NCI-H1694 (cell line): ENCODE measurements at regions not wholly inside any gene's neighbourhood (a gene's known extent, or its start where the extent isn't known, plus 50 kb on each side); places are given as distances from the start of the nearest gene placed in this dataset.
"Not testable (repeated sequence)": the region's sequence is repeated elsewhere in the genome, so short reads cannot be mapped to it uniquely, and the experiment has no call there.

Source experiments
- DNase-seq: peaks from one replicate; lab custom pipeline; 2025; lab: John Stamatoyannopoulos, UW

- no peak for DNase-seq
These were observed 162.5 kb upstream of the RAB6C start for GRCh38 chr2:129816813-129817574.

- DNase-seq: no peak
These were observed 159.6 kb upstream of the RAB6C start for GRCh38 chr2:129819855-129820254.

GRCh38 chr2:129820908-129821307 is 158.6 kb upstream of the RAB6C start:
- no peak for DNase-seq

GRCh38 chr2:129821445-129821844 is 158.0 kb upstream of the RAB6C start:
- no peak for DNase-seq

- no peak for DNase-seq
These were observed 156.4 kb upstream of the RAB6C start for GRCh38 chr2:129823044-129823443.

- no peak for DNase-seq
These were observed 152.0 kb upstream of the RAB6C start for GRCh38 chr2:129827311-129828090.

- no peak for DNase-seq
These were observed 150.7 kb upstream of the RAB6C start for GRCh38 chr2:129828792-129829191.

- DNase-seq: no peak
These were observed 149.9 kb upstream of the RAB6C start for GRCh38 chr2:129829588-129829987.

- no peak for DNase-seq
These were observed 148.4 kb upstream of the RAB6C start for GRCh38 chr2:129831018-129831417.

GRCh38 chr2:129833465-129833864 is 146.0 kb upstream of the RAB6C start:
- not testable (repeated sequence) for DNase-seq

GRCh38 chr2:129847043-129847442 is 132.4 kb upstream of the RAB6C start:
- no peak for DNase-seq

- peak; percentile 90 for DNase-seq
These were observed 129.8 kb upstream of the RAB6C start for GRCh38 chr2:129849559-129850160.

- no peak for DNase-seq
These were observed 122.3 kb upstream of the RAB6C start for GRCh38 chr2:129857200-129857599.

GRCh38 chr2:129859175-129859574 is 120.3 kb upstream of the RAB6C start:
- DNase-seq: no peak

GRCh38 chr2:129860088-129860487 is 119.4 kb upstream of the RAB6C start:
- DNase-seq: no peak

- DNase-seq: no peak
These were observed 117.7 kb upstream of the RAB6C start for GRCh38 chr2:129861666-129862288.

- DNase-seq: no peak
These were observed 116.8 kb upstream of the RAB6C start for GRCh38 chr2:129862668-129863067.

GRCh38 chr2:129863350-129863749 is 116.1 kb upstream of the RAB6C start:
- DNase-seq: no peak

GRCh38 chr2:129864719-129865118 is 114.7 kb upstream of the RAB6C start:
- no peak for DNase-seq

- no peak for DNase-seq
These were observed 113.5 kb upstream of the RAB6C start for GRCh38 chr2:129865976-129866375.

- no peak for DNase-seq
These were observed 113.1 kb upstream of the RAB6C start for GRCh38 chr2:129866391-129866790.

GRCh38 chr2:129868151-129868550 is 111.3 kb upstream of the RAB6C start:
- DNase-seq: no peak
